ENCODE measurements at regions not wholly inside any gene's neighbourhood (a gene's known extent, or its start where the extent isn't known, plus 50 kb on each side); places are given as distances from the start of the nearest gene placed in this dataset.

DNA sequence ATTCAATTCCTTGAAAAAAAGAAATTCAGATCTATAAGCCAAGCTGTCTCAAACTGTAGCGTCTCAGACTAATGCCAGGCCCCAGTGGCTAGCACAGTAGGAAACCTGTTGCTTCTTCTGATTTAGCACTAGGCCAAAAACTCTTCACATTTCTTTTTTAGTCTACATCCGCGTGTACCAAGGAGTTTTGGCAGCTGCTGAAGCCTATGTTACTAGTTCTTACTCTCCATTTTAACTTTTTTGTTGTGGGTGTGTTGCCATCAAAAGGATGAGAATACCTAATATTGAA is 65.0 kb upstream of the BTN3A2 start:
- no peak overlapping the region for H3K27ac Mint-ChIP-seq
- Histone ChIP-seq H3K4me3 (ENCODE audit: control insufficient read depth in 1 of 2, extremely low read depth in 1 of 2, low read length in 1 of 2) (no peak overlapping the region), H3K9me3 (no peaks in the 10 kb centered on the region), H3K4me1 (ENCODE audit: control insufficient read depth in 1 of 2, extremely low read depth in 1 of 2, insufficient read depth in 2 of 2, low read length in 2 of 2) (peaks cover 2 to 9% of the 10 kb centered on the region in 2 experiments), H3K27ac (ENCODE audit: low read length) (no peak overlapping the region), H3K27me3 (replicated peaks in 1 of 2; ENCODE audit: control insufficient read depth in 2 of 2, extremely low read depth in 1 of 2, insufficient read depth in 2 of 2, low read length in 1 of 2) (no peaks in the 10 kb centered on the region), H3K36me3 (ENCODE audit: control insufficient read depth in 2 of 2, extremely low read depth in 1 of 2, insufficient read depth in 1 of 2, low read length in 1 of 2) (no peaks in the 10 kb centered on the region)
- POLR2A ChIA-PET = interaction anchor here in 1 of 2 donors (0.9 kb wide), 1 partner anchor 83 kb away, joined by 3 read pairs; a partner anchor contains a TSS
- WGBS (ENCODE audit: insufficient coverage) = no CpG with 5 or more reads among the region's 3 CpGs
- H3K27me3 Mint-ChIP-seq = no peaks in the 10 kb centered on the region
- ATAC-seq (replicated peaks in 1 of 4) = no peak
- H3K36me3 Mint-ChIP-seq = no peaks in the 10 kb centered on the region
- CTCF ChIA-PET = interaction anchor here in 1 of 2 donors (1.2 kb wide), 1 partner anchor 63 kb away, joined by 5 read pairs; no protein-coding TSS in a partner anchor
- H3K4me3 Mint-ChIP-seq = no peak overlapping the region
- H3K4me1 Mint-ChIP-seq = peaks cover 7 to 23% (median 11%) of the 10 kb centered on the region in 3 donors
- no peaks in the 10 kb centered on the region for H3K9me3 Mint-ChIP-seq
- DNase-seq = no peak

DNA sequence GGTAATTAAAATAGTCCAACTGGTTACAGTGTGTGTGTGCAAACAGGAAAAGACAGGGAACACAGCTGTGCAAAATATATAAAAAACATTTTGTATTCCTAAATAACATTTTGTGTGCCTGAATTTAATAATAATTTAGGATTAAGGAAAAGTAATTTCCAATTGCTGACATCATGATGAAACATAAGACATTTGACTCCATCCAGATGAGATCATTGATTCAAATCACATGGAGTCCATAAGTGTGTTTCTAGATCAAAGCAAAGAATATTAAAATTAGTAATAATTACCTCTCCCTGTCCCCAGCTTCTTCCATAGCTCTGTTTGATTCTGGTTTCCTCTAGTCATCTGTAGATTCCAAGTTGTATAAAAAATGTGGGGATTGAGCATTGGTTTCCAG is 64.6 kb upstream of the BTN3A2 start:
- no peak for ATAC-seq (replicated peaks in 1 of 4)
- Histone ChIP-seq H3K27me3 (replicated peaks in 1 of 2; ENCODE audit: control insufficient read depth in 2 of 2, extremely low read depth in 1 of 2, insufficient read depth in 2 of 2, low read length in 1 of 2) (no peaks in the 10 kb centered on the region), H3K9me3 (no peaks in the 10 kb centered on the region), H3K4me1 (ENCODE audit: control insufficient read depth in 1 of 2, extremely low read depth in 1 of 2, insufficient read depth in 2 of 2, low read length in 2 of 2) (peaks cover 2 to 11% of the 10 kb centered on the region in 2 experiments), H3K36me3 (ENCODE audit: control insufficient read depth in 2 of 2, extremely low read depth in 1 of 2, insufficient read depth in 1 of 2, low read length in 1 of 2) (no peaks in the 10 kb centered on the region), H3K27ac (ENCODE audit: low read length) (no peak overlapping the region), H3K4me3 (ENCODE audit: control insufficient read depth in 1 of 2, extremely low read depth in 1 of 2, low read length in 1 of 2) (no peak overlapping the region)
- Mint-ChIP-seq H3K27ac (no peak overlapping the region), H3K4me3 (no peak overlapping the region), H3K27me3 (no peaks in the 10 kb centered on the region), H3K36me3 (no peaks in the 10 kb centered on the region), H3K9me3 (no peaks in the 10 kb centered on the region), H3K4me1 (peaks cover 10 to 26% (median 15%) of the 10 kb centered on the region in 3 donors)
- ChIA-PET CTCF (interaction anchor here in 1 of 2 donors (1.2 kb wide), 1 partner anchor 63 kb away, joined by 5 read pairs; no protein-coding TSS in a partner anchor), POLR2A (interaction anchor here (0.5 to 0.9 kb wide), 2 partner anchors 33 to 83 kb away, joined by 3 to 4 read pairs; a partner anchor contains a TSS)
- no peak for DNase-seq

DNA sequence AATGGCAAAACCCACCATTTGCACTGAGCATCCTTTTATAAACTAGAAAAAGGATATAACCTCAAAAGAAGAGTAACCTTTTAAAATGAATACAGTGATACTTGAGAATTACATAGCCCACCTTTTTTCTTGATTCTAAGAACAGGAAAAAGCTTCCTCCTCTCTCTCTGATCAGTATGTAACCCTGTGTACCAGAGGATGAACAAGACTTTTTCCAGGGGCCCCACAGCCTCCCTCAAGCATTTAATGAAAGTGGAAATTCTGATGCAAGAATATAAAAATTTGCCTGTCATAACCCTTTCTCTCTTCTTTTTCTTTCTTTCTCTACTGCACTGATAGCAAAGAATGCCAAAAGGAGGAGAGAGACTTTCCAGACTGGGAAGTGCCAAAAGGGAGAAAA is 64.2 kb upstream of the BTN3A2 start:
- Mint-ChIP-seq H3K36me3 (no peaks in the 10 kb centered on the region), H3K27me3 (no peaks in the 10 kb centered on the region), H3K4me1 (peaks cover 15 to 27% (median 19%) of the 10 kb centered on the region in 3 donors), H3K4me3 (no peak overlapping the region), H3K9me3 (no peaks in the 10 kb centered on the region), H3K27ac (no peak overlapping the region)
- H3K4me3 ChIP-seq (ENCODE audit: control insufficient read depth in 1 of 2, extremely low read depth in 1 of 2, low read length in 1 of 2) = no peak overlapping the region
- H3K27me3 ChIP-seq (replicated peaks in 1 of 2; ENCODE audit: control insufficient read depth in 2 of 2, extremely low read depth in 1 of 2, insufficient read depth in 2 of 2, low read length in 1 of 2) = no peaks in the 10 kb centered on the region
- peaks cover 2 to 11% of the 10 kb centered on the region in 2 experiments for H3K4me1 ChIP-seq (ENCODE audit: control insufficient read depth in 1 of 2, extremely low read depth in 1 of 2, insufficient read depth in 2 of 2, low read length in 2 of 2)
- H3K27ac ChIP-seq (ENCODE audit: low read length) = no peak overlapping the region
- CTCF ChIA-PET = no interaction called here
- no peaks in the 10 kb centered on the region for H3K36me3 ChIP-seq (ENCODE audit: control insufficient read depth in 2 of 2, extremely low read depth in 1 of 2, insufficient read depth in 1 of 2, low read length in 1 of 2)
- no peak for ATAC-seq (replicated peaks in 1 of 4)
- no peaks in the 10 kb centered on the region for H3K9me3 ChIP-seq
- POLR2A ChIA-PET = interaction anchor here in 1 of 2 donors (0.5 kb wide), 1 partner anchor 33 kb away, joined by 4 read pairs; no protein-coding TSS in a partner anchor
- no peak for DNase-seq

DNA sequence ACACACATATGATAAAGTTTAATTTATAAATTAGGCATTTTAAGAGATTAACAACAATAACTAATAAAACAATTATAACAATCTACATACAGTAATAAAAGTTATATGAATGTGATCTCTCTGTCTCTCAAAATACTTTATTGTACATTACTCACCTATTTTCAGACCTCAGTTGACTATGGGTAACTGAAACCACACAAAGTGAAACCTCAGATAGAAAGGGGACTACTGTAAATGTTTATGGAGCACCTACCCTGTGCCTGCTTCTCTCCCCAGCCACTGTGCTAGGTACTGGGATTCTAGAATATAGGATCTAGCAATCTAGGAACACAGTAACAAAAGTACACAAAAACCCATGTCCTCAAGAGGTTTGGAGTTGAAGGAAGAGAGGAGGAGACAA is 63.4 kb upstream of the BTN3A2 start:
- H3K27ac ChIP-seq (ENCODE audit: low read length) = no peak overlapping the region
- POLR2A ChIA-PET = no interaction called here
- DNase-seq = no peak
- ATAC-seq (replicated peaks in 1 of 4) = no peak
- no peaks in the 10 kb centered on the region for H3K27me3 ChIP-seq (replicated peaks in 1 of 2; ENCODE audit: control insufficient read depth in 2 of 2, extremely low read depth in 1 of 2, insufficient read depth in 2 of 2, low read length in 1 of 2)
- H3K9me3 ChIP-seq = no peaks in the 10 kb centered on the region
- peaks cover 2 to 11% of the 10 kb centered on the region in 2 experiments for H3K4me1 ChIP-seq (ENCODE audit: control insufficient read depth in 1 of 2, extremely low read depth in 1 of 2, insufficient read depth in 2 of 2, low read length in 2 of 2)
- Mint-ChIP-seq H3K27me3 (no peaks in the 10 kb centered on the region), H3K4me1 (peaks cover 16 to 28% (median 19%) of the 10 kb centered on the region in 3 donors), H3K4me3 (no peak overlapping the region), H3K27ac (no peak overlapping the region), H3K36me3 (no peaks in the 10 kb centered on the region), H3K9me3 (no peaks in the 10 kb centered on the region)
- CTCF ChIA-PET = no interaction called here
- H3K4me3 ChIP-seq (ENCODE audit: control insufficient read depth in 1 of 2, extremely low read depth in 1 of 2, low read length in 1 of 2) = no peak overlapping the region
- no peaks in the 10 kb centered on the region for H3K36me3 ChIP-seq (ENCODE audit: control insufficient read depth in 2 of 2, extremely low read depth in 1 of 2, insufficient read depth in 1 of 2, low read length in 1 of 2)

DNA sequence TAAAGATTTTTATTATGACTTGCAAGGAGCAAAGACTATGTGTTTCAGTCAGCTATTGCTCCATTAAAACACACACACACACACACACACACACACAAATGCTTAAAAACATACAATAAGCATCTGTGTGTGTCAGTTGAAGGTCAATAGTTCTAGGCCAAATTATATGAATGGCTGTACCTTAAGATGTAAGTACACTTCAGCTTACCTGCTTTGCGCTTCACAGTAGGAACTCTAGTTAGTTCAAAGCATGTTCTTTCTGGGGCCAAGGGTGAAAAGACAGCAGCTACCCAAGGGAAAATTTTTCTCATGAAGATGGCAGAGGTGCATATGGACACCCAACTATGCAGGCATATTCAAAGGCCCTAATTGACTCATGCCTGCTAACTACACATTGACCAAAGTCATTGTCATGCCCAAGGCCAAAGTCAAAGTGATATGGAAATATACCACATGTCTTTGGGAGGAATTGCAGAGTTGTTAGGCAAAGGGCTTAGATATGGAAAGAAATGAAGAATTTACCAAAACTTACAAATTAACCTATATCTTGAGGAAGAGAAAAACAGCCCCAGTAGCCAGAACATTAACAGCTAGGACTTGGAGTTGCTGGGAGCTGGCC is 61.9 kb upstream of the BTN3A2 start:
- H3K27me3 Mint-ChIP-seq = no peaks in the 10 kb centered on the region
- Histone ChIP-seq H3K27ac (ENCODE audit: low read length) (no peak overlapping the region), H3K4me3 (ENCODE audit: control insufficient read depth in 1 of 2, extremely low read depth in 1 of 2, low read length in 1 of 2) (no peak overlapping the region), H3K4me1 (ENCODE audit: control insufficient read depth in 1 of 2, extremely low read depth in 1 of 2, insufficient read depth in 2 of 2, low read length in 2 of 2) (peaks cover 2 to 15% of the 10 kb centered on the region in 2 experiments), H3K36me3 (ENCODE audit: control insufficient read depth in 2 of 2, extremely low read depth in 1 of 2, insufficient read depth in 1 of 2, low read length in 1 of 2) (no peaks in the 10 kb centered on the region), H3K27me3 (replicated peaks in 1 of 2; ENCODE audit: control insufficient read depth in 2 of 2, extremely low read depth in 1 of 2, insufficient read depth in 2 of 2, low read length in 1 of 2) (no peaks in the 10 kb centered on the region), H3K9me3 (no peaks in the 10 kb centered on the region)
- POLR2A ChIA-PET = interaction anchor here in 1 of 2 donors (0.5 kb wide), 1 partner anchor 1546 kb away, joined by 4 read pairs; no protein-coding TSS in a partner anchor
- peak overlapping the region in 1 of 2 donors; percentile 74 for H3K27ac Mint-ChIP-seq
- CTCF ChIA-PET = interaction anchor here in 1 of 2 donors (0.6 to 1.1 kb wide), 2 partner anchors 31 to 51 kb away, joined by 3 read pairs; no protein-coding TSS in a partner anchor
- H3K4me3 Mint-ChIP-seq = no peak overlapping the region
- no peaks in the 10 kb centered on the region for H3K9me3 Mint-ChIP-seq
- no peak for DNase-seq
- no peak for ATAC-seq (replicated peaks in 1 of 4)
- 100% methylated on average over 1 of the region's 1 CpG for WGBS (ENCODE audit: insufficient coverage)
- H3K36me3 Mint-ChIP-seq = no peaks in the 10 kb centered on the region
- peaks cover 19 to 34% (median 19%) of the 10 kb centered on the region in 3 donors for H3K4me1 Mint-ChIP-seq

DNA sequence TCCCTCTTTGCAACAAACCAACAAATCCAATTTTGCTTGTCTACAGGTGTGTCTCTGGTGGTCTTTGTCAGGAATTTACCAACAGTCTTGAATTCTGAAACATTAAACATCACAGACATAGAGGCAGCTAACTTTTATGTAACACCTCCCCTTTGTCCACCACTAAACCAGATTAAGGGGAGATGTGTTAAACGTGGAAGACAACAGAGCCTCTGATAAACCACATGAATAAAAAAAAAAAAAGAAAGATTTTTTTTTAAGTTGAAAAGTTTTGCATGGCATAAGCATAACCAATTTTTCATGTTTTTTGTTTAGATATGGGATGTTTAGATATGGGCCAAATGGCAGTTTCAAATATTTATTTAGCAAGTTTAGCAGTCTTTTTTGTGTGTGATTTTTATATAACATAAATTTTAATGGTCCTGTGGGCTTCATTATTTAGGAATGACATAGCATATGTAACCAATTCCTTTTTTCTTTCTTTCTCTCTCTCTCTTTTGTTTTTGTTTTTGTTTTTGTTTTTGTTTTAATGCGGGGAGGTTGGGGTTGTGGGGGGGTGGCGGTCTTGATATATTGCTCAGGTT is 60.7 kb upstream of the BTN3A2 start:
- peak overlapping the region; percentile 84 to 95 for H3K27ac Mint-ChIP-seq
- H3K9me3 ChIP-seq = no peaks in the 10 kb centered on the region
- H3K36me3 Mint-ChIP-seq = no peaks in the 10 kb centered on the region
- H3K9me3 Mint-ChIP-seq = no peaks in the 10 kb centered on the region
- H3K4me1 Mint-ChIP-seq = peaks cover 19 to 37% (median 19%) of the 10 kb centered on the region in 3 donors
- no peaks in the 10 kb centered on the region for H3K36me3 ChIP-seq (ENCODE audit: control insufficient read depth in 2 of 2, extremely low read depth in 1 of 2, insufficient read depth in 1 of 2, low read length in 1 of 2)
- CTCF ChIA-PET = interaction anchor here in 1 of 2 donors (1.0 kb wide), 1 partner anchor 146 kb away, joined by 4 read pairs; no protein-coding TSS in a partner anchor
- peaks cover 2 to 15% of the 10 kb centered on the region in 2 experiments for H3K4me1 ChIP-seq (ENCODE audit: control insufficient read depth in 1 of 2, extremely low read depth in 1 of 2, insufficient read depth in 2 of 2, low read length in 2 of 2)
- POLR2A ChIA-PET = interaction anchor here (0.5 to 1.3 kb wide), 6 partner anchors 59 to 170 kb away, joined by 3 to 5 read pairs (median 3); a partner anchor contains a TSS
- peak overlapping the region in 1 of 2 donors; percentile 39 for H3K4me3 ChIP-seq (ENCODE audit: control insufficient read depth in 1 of 2, extremely low read depth in 1 of 2, low read length in 1 of 2)
- no CpG with 5 or more reads among the region's 3 CpGs for WGBS (ENCODE audit: insufficient coverage)
- peak in 1 of 4 experiments; percentile 22 for ATAC-seq (replicated peaks in 1 of 4)
- DNase-seq = peak in 1 of 35 experiments; percentile 53
- H3K27me3 ChIP-seq (replicated peaks in 1 of 2; ENCODE audit: control insufficient read depth in 2 of 2, extremely low read depth in 1 of 2, insufficient read depth in 2 of 2, low read length in 1 of 2) = no peaks in the 10 kb centered on the region
- peak overlapping the region; percentile 42 for H3K27ac ChIP-seq (ENCODE audit: low read length)
- peak overlapping the region; percentile 78 to 93 (median 85) for H3K4me3 Mint-ChIP-seq
- no peaks in the 10 kb centered on the region for H3K27me3 Mint-ChIP-seq
